ENCODE measurements at regions not wholly inside any gene's neighbourhood (a gene's known extent, or its start where the extent isn't known, plus 50 kb on each side); places are given as distances from the start of the nearest gene placed in this dataset.

GRCh38 chr13:39811051-39811450 is 155.6 kb downstream of the COG6 start:
- Histone ChIP-seq H3K9me3 (no peaks in the 10 kb centered on the region), H3K27ac (no peak overlapping the region), H3K4me3 (ENCODE audit: low read depth in 1 of 2, low read length in 1 of 2) (no peak overlapping the region), H3K36me3 (no peaks in the 10 kb centered on the region), H3K4me1 (ENCODE audit: control insufficient read depth in 1 of 2, insufficient read depth in 1 of 2, low read depth in 1 of 2, low read length in 1 of 2) (peaks cover 0 to 4% of the 10 kb centered on the region in 2 experiments), H3K27me3 (no peaks in the 10 kb centered on the region)
- no peak for TF ChIP-seq CTCF (IDR thresholded peaks at IDR 0.05)

- no peaks in the 10 kb centered on the region for H3K36me3 ChIP-seq
- no peak overlapping the region for H3K27ac ChIP-seq
- no peak overlapping the region for H3K4me3 ChIP-seq (ENCODE audit: low read depth in 1 of 2, low read length in 1 of 2)
- H3K4me1 ChIP-seq (ENCODE audit: control insufficient read depth in 1 of 2, insufficient read depth in 1 of 2, low read depth in 1 of 2, low read length in 1 of 2): peaks cover 0 to 4% of the 10 kb centered on the region in 2 experiments
- H3K27me3 ChIP-seq: no peaks in the 10 kb centered on the region
- no peaks in the 10 kb centered on the region for H3K9me3 ChIP-seq
- no peak for TF ChIP-seq CTCF (IDR thresholded peaks at IDR 0.05)
Observed at GRCh38 chr13:39811696-39812095, 156.2 kb downstream of the COG6 start.

GRCh38 chr13:39815345-39816111 is 160.1 kb downstream of the COG6 start:
- Histone ChIP-seq H3K9me3 (no peaks in the 10 kb centered on the region), H3K27me3 (no peaks in the 10 kb centered on the region), H3K36me3 (no peaks in the 10 kb centered on the region), H3K27ac (no peak overlapping the region), H3K4me3 (ENCODE audit: low read depth in 1 of 2, low read length in 1 of 2) (no peak overlapping the region), H3K4me1 (ENCODE audit: control insufficient read depth in 1 of 2, insufficient read depth in 1 of 2, low read depth in 1 of 2, low read length in 1 of 2) (peaks cover 0 to 4% of the 10 kb centered on the region in 2 experiments)
- no peak for TF ChIP-seq CTCF (IDR thresholded peaks at IDR 0.05)

GRCh38 chr13:39816936-39817335 is 161.5 kb downstream of the COG6 start:
- no peaks in the 10 kb centered on the region for H3K9me3 ChIP-seq
- H3K27ac ChIP-seq: no peak overlapping the region
- no peaks in the 10 kb centered on the region for H3K27me3 ChIP-seq
- TF ChIP-seq CTCF (IDR thresholded peaks at IDR 0.05): no peak
- H3K36me3 ChIP-seq: no peaks in the 10 kb centered on the region
- H3K4me3 ChIP-seq (ENCODE audit: low read depth in 1 of 2, low read length in 1 of 2): no peak overlapping the region
- H3K4me1 ChIP-seq (ENCODE audit: control insufficient read depth in 1 of 2, insufficient read depth in 1 of 2, low read depth in 1 of 2, low read length in 1 of 2): no peaks in the 10 kb centered on the region

- Histone ChIP-seq H3K4me1 (ENCODE audit: control insufficient read depth in 1 of 2, insufficient read depth in 1 of 2, low read depth in 1 of 2, low read length in 1 of 2) (no peaks in the 10 kb centered on the region), H3K36me3 (no peaks in the 10 kb centered on the region), H3K27ac (no peak overlapping the region), H3K9me3 (no peaks in the 10 kb centered on the region), H3K4me3 (ENCODE audit: low read depth in 1 of 2, low read length in 1 of 2) (no peak overlapping the region), H3K27me3 (no peaks in the 10 kb centered on the region)
- TF ChIP-seq CTCF (IDR thresholded peaks at IDR 0.05): no peak
Observed at GRCh38 chr13:39818953-39819352, 163.5 kb downstream of the COG6 start.
